Erythroblast (primary cell): ENCODE measurements at regions not wholly inside any gene's neighbourhood (a gene's known extent, or its start where the extent isn't known, plus 50 kb on each side); places are given as distances from the start of the nearest gene placed in this dataset.
"Not testable (repeated sequence)": the region's sequence is repeated elsewhere in the genome, so short reads cannot be mapped to it uniquely, and the experiment has no call there.

ENCODE experiments used
- GATA1 ChIP-seq: IDR thresholded peaks from 2 replicates; pipeline ENCODE4 v1.6.1; 2011; ENCODE audit warnings: low read depth, mild to moderate bottlenecking, control low read depth, low read length, moderate library complexity
- POLR2A ChIP-seq: IDR thresholded peaks from 2 replicates; pipeline ENCODE4 v1.6.1; 2011; ENCODE audit warnings: mild to moderate bottlenecking, low read length

- TF ChIP-seq GATA1, POLR2A: not testable (repeated sequence)
Measured at GRCh38 chr4:72704925-72705640, 136.1 kb upstream of the ADAMTS3 start.
